HEK293T (cell line): ENCODE measurements at regions not wholly inside any gene's neighbourhood (a gene's known extent, or its start where the extent isn't known, plus 50 kb on each side); places are given as distances from the start of the nearest gene placed in this dataset.

Experiments
- CTCF ChIA-PET: fragments of 350-600 bp; formaldehyde crosslinking; extraction: SDS; loops from one replicate; lab custom pipeline; 2021; ENCODE audit warnings: antibody characterized with exemption, inconsistent platforms; lab: Yijun Ruan, JAX
- POLR2A ChIA-PET: fragments of 350-600 bp; formaldehyde crosslinking; extraction: SDS; loops from one replicate; lab custom pipeline; 2020; ENCODE audit warnings: antibody characterized with exemption, inconsistent platforms; lab: Yijun Ruan, JAX
- DNase-seq: peaks from one replicate; pipeline ENCODE4 v3.0.0; 2012; ENCODE audit warnings: mixed read lengths; ENCODE audit errors: extremely low spot score
- ARNT ChIP-seq: fragments of 450-650 bp; IDR thresholded peaks from 2 replicates; pipeline ENCODE4 v1.6.1; 2017; ENCODE audit warnings: mild to moderate bottlenecking
- BHLHE40 ChIP-seq: fragments of 450-650 bp; IDR thresholded peaks from 2 replicates; pipeline ENCODE4 v1.6.1; 2016; ENCODE audit warnings: mild to moderate bottlenecking, moderate library complexity, borderline replicate concordance
- CTBP1 ChIP-seq: fragments of 450-650 bp; IDR thresholded peaks from 2 replicates; pipeline ENCODE4 v1.6.1; 2016; ENCODE audit warnings: borderline replicate concordance
- ELF4 ChIP-seq: fragments of 450-650 bp; IDR thresholded peaks from 2 replicates; pipeline ENCODE4 v1.6.1; 2017; ENCODE audit warnings: antibody characterized with exemption
- FOXA1 ChIP-seq: fragments of 450-650 bp; IDR thresholded peaks from 2 replicates; pipeline ENCODE4 v1.6.1; 2016; ENCODE audit warnings: mild to moderate bottlenecking
- FOXK2 ChIP-seq: fragments of 450-650 bp; IDR thresholded peaks from 2 replicates; pipeline ENCODE4 v1.6.1; 2016; ENCODE audit warnings: mild to moderate bottlenecking
- FOXM1 ChIP-seq: fragments of 450-650 bp; IDR thresholded peaks from 2 replicates; pipeline ENCODE4 v1.6.1; 2017; ENCODE audit warnings: mild to moderate bottlenecking, borderline replicate concordance
- HDGF ChIP-seq: fragments of 450-650 bp; IDR thresholded peaks from 2 replicates; pipeline ENCODE4 v1.6.1; 2017; ENCODE audit warnings: antibody characterized with exemption, borderline replicate concordance
- L3MBTL2 ChIP-seq: fragments of 450-650 bp; conservative IDR thresholded peaks from 2 replicates; pipeline ENCODE4 v1.6.1; 2016; ENCODE audit warnings: mild to moderate bottlenecking
- LEF1 ChIP-seq: fragments of 450-650 bp; IDR thresholded peaks from 2 replicates; pipeline ENCODE4 v1.6.1; 2017; ENCODE audit warnings: mild to moderate bottlenecking, borderline replicate concordance
- NFRKB ChIP-seq: fragments of 450-650 bp; IDR thresholded peaks from 2 replicates; pipeline ENCODE4 v1.6.1; 2016; ENCODE audit warnings: mild to moderate bottlenecking, moderate library complexity
- SP1 ChIP-seq: fragments of 450-650 bp; IDR thresholded peaks from 2 replicates; pipeline ENCODE4 v1.6.1; 2017
- SUZ12 ChIP-seq: fragments of 450-650 bp; IDR thresholded peaks from 2 replicates; pipeline ENCODE4 v1.6.1; 2016; ENCODE audit warnings: mild to moderate bottlenecking
- TARDBP ChIP-seq: fragments of 450-650 bp; IDR thresholded peaks from 2 replicates; pipeline ENCODE4 v1.6.1; 2016
- ZNF384 ChIP-seq: fragments of 450-650 bp; IDR thresholded peaks from 2 replicates; pipeline ENCODE4 v1.6.1; 2016
- TF ChIP-seq, protein P1 (sequence below): fragments of 450-650 bp; IDR thresholded peaks from 2 replicates; pipeline ENCODE4 v1.6.1; 2016

DNA sequence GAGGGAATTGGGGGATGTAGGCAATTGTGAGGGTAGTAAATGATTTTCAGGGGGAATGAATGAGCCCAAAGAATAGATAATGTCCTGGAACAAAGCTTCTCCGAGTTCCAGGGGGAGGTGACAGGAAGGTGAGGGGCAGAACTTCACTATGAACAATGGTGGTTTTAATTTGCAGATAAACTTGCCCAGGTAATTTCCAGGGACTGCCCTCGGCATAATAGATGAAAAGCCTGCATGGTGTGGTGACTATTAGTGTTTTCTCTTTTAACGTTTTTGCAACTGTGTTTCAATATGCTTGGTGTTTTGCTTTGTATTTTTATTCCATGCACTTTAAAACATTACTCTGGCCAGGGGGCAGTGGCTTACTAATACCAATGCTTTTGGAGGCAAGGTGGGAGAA, 325.2 kb upstream of the RGS6 start:
- POLR2A ChIA-PET: no interaction called here
- DNase-seq: no peak
- TF ChIP-seq ELF4 (no peak), LEF1 (no peak), BHLHE40 (no peak), TARDBP (no peak), L3MBTL2 (no peak), FOXM1 (no peak), FOXA1 (no peak), HDGF (no peak)
- TF ChIP-seq, protein P1, sequence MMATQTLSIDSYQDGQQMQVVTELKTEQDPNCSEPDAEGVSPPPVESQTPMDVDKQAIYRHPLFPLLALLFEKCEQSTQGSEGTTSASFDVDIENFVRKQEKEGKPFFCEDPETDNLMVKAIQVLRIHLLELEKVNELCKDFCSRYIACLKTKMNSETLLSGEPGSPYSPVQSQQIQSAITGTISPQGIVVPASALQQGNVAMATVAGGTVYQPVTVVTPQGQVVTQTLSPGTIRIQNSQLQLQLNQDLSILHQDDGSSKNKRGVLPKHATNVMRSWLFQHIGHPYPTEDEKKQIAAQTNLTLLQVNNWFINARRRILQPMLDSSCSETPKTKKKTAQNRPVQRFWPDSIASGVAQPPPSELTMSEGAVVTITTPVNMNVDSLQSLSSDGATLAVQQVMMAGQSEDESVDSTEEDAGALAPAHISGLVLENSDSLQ: no peak
- CTCF ChIA-PET: no interaction called here

DNA sequence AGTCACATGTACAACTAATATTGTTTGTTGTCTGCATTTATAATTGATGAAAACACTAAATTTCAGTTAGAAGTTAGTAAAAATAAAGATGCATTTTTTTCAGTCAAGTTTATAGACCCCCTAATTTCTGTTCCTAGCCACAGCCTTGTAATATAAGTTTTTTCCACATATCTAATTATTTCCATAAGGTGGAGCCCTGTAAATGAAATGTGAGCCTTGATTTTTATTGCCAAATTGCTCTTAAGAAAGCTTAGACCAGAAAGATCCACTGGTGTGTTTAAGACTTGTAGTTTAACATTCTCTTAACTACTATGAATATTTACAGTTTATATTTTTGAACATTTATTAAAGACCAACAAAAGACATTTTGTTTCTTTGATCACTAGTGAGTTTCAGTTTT, 322.1 kb upstream of the RGS6 start:
- TF ChIP-seq HDGF: no peak
- no peak for TF ChIP-seq ARNT
- TF ChIP-seq, protein P1: no peak
- no peak for DNase-seq
- CTCF ChIA-PET: no interaction called here
- POLR2A ChIA-PET: no interaction called here

DNA sequence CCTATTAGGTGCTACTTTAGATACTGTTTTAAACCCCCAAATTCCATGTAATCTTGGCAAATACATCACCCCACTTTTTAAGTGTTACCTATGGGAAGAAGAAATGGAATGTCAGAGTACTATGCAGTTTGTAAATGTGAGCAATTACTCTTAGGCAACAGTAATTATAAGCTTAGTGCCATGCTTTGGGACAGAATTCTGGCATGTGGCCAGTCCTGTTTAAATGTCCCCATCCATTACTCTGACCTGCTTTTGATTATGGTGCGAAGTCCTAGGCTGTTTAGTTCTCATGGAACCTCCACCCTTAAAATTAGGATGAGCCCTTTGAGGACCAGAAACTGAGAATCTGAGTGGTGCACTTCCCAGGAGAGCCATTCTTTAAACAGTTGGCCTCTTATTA, 321.4 kb upstream of the RGS6 start:
- POLR2A ChIA-PET: interaction anchor here (0.8 kb wide), 1 partner anchor 402 kb away, joined by 3 read pairs; no protein-coding TSS in a partner anchor
- TF ChIP-seq ARNT: no peak
- TF ChIP-seq, protein P1: peak; percentile 3; the same call in 1 of the 2 replicates

DNA sequence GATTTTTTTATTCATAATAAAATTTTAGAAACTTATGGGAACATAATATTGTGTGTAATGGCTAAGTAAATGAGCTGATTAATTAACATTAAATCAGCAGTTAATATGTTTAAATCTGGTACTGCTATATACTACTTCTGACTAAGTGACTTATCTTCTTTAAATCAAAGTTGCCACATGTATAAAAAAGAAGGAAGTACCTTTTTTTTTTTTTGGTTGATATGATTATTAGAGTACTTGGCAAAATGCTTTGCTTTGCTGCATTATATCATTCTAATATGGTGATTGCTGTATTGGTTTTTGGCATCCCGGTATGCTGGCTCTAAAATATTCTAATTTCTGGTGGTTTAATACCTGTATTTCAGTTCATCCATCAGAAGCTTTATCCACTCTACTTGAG, 319.1 kb upstream of the RGS6 start:
- no peak for DNase-seq
- POLR2A ChIA-PET: no interaction called here
- CTCF ChIA-PET: no interaction called here
- TF ChIP-seq ARNT (no peak), NFRKB (no peak), LEF1 (no peak), FOXM1 (no peak), FOXK2 (no peak), SUZ12 (no peak), L3MBTL2 (no peak), ZNF384 (no peak)

More for the DNA sequence above, 321.4 kb upstream of the RGS6 start:
- CTCF ChIA-PET: no interaction called here
- DNase-seq: no peak

DNA sequence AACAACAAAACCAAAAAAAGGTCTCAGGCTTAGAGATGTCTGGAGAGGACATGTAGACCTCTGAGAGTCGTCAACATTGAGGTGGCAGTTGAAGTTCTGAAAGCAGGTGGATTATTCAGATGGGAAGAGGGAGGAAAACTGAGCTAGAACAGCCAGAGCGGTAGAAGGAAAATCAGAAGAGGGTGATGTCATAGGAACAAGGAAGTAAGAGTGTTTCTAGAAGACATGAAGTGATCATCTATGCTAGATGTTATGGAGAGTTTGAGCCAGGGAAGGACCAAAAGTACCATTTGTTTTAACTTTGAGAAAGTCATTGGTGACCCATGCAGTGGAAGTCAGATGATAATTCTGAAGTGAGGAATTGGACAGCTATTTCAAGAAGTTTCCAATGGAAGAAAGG, 316.2 kb upstream of the RGS6 start:
- CTCF ChIA-PET: interaction anchor here (0.6 to 0.7 kb wide), 3 partner anchors 12 to 263 kb away, joined by 3 to 5 read pairs (median 4); no protein-coding TSS in a partner anchor
- POLR2A ChIA-PET: no interaction called here
- DNase-seq: no peak
- TF ChIP-seq NFRKB (no peak), LEF1 (no peak), ARNT (no peak), FOXM1 (no peak), ZNF384 (no peak), FOXA1 (no peak), L3MBTL2 (no peak), HDGF (no peak), SP1 (no peak), SUZ12 (no peak)

DNA sequence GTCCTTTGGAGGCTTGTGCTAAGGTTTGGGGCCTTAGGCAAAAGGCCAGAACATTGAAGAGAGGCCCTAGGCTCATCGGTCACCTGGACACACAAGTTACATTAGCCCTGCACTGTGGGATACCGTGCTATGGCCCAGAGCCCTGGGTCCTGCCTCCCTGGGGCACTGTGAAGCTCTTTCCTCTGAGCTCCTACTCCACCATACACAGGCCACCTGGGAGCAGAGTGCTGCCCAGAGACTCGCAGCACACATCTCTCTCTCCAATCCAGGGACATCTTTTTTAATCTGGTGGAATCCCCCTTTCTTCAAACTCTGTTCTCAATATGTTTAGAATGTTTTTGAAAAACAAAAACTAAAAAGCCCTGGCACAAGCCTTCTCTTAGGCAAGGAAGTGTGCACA, 314.2 kb upstream of the RGS6 start:
- ChIA-PET POLR2A (no interaction called here), CTCF (no interaction called here)
- TF ChIP-seq SP1 (no peak), ELF4 (no peak), NFRKB (no peak), FOXA1 (no peak), SUZ12 (no peak), LEF1 (no peak), CTBP1 (no peak), HDGF (no peak), FOXK2 (no peak), ZNF384 (no peak)
- DNase-seq: no peak

DNA sequence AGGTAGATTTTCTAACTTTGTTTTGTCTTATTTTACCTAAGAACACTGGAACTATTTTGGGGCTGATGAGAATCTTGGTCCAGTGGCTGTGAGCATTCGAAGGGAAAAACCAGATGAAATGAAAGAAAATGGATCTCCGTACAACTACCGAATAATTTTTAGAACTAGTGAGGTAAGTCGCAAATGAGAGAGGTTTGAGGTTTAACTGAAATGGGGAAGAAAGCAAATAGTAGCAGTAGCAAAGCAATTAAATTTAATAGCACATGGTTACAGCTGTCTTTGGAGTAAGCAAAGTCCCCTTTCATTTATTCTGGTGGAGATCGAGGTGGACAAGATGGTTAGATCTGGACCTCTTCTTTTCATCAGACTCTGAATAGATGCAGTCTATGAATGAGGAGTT, 313.5 kb upstream of the RGS6 start:
- POLR2A ChIA-PET: no interaction called here
- no peak for TF ChIP-seq ZNF384
- TF ChIP-seq NFRKB: no peak
- no peak for TF ChIP-seq SUZ12
- TF ChIP-seq ELF4: no peak
- no peak for TF ChIP-seq LEF1
- no peak for TF ChIP-seq TARDBP
- TF ChIP-seq L3MBTL2: no peak
- TF ChIP-seq SP1: no peak
- no peak for TF ChIP-seq CTBP1
- TF ChIP-seq HDGF: no peak
- TF ChIP-seq, protein P1: no peak
- TF ChIP-seq FOXA1: no peak
- TF ChIP-seq FOXK2: no peak
- TF ChIP-seq FOXM1: no peak
- TF ChIP-seq ARNT: no peak
- no peak for TF ChIP-seq BHLHE40
- CTCF ChIA-PET: no interaction called here
- DNase-seq: no peak
